ENCODE measurements at regions not wholly inside any gene's neighbourhood (a gene's known extent, or its start where the extent isn't known, plus 50 kb on each side); places are given as distances from the start of the nearest gene placed in this dataset.

- no TSS peak for BruUV-seq (replicated peaks)
- no peaks in the 10 kb centered on the region for H3K9me3 Mint-ChIP-seq (ENCODE audit: unreplicated experiment)
- DNase-seq = no peak
- H3K36me3 Mint-ChIP-seq (ENCODE audit: insufficient read depth, unreplicated experiment) = no peaks in the 10 kb centered on the region
- TF ChIP-seq CTCF (IDR thresholded peaks at IDR 0.05; ENCODE audit: insufficient read depth in 1 of 2, low read depth in 1 of 2, low read length in 1 of 2, severe bottlenecking in 1 of 2, unreplicated experiment in 1 of 2) = no peak
- H3K4me3 ChIP-seq (ENCODE audit: low read depth, low read length) = no peak overlapping the region
- H3K27ac Mint-ChIP-seq (ENCODE audit: unreplicated experiment) = no peak overlapping the region
- H3K27me3 ChIP-seq (replicated peaks; ENCODE audit: control insufficient read depth, insufficient read depth, low read length) = no peaks in the 10 kb centered on the region
- no peaks in the 10 kb centered on the region for H3K4me1 ChIP-seq
- intact Hi-C loops (cut with micrococcal nuclease; ENCODE audit: unreplicated experiment) = loop anchor here (10.0 kb wide), 1 partner anchor 251 kb away; no protein-coding TSS in a partner anchor
- H3K27me3 Mint-ChIP-seq (ENCODE audit: insufficient read depth, unreplicated experiment) = no peaks in the 10 kb centered on the region
- no peaks in the 10 kb centered on the region for H3K9me3 ChIP-seq
- ChIA-PET POLR2A (no interaction called here), CTCF (no interaction called here)
- H3K4me3 Mint-ChIP-seq (ENCODE audit: unreplicated experiment) = no peak overlapping the region
- no peaks in the 10 kb centered on the region for H3K36me3 ChIP-seq (ENCODE audit: control insufficient read depth, insufficient read depth, low read length)
- no peaks in the 10 kb centered on the region for H3K4me1 Mint-ChIP-seq (ENCODE audit: low read depth, unreplicated experiment)
Measured at GRCh38 chr3:117356091-117356705, 646.6 kb downstream of the TUSC7 start.

- CTCF ChIA-PET = no interaction called here
- no peak for TF ChIP-seq CTCF (IDR thresholded peaks at IDR 0.05; ENCODE audit: insufficient read depth in 1 of 2, low read depth in 1 of 2, low read length in 1 of 2, severe bottlenecking in 1 of 2, unreplicated experiment in 1 of 2)
- intact Hi-C loops (cut with micrococcal nuclease; ENCODE audit: unreplicated experiment) = loop anchor here (10.0 kb wide), 1 partner anchor 254 kb away; no protein-coding TSS in a partner anchor
Measured at GRCh38 chr3:117358717-117359314, 649.2 kb downstream of the TUSC7 start.

GRCh38 chr3:117366574-117366973 is 657.0 kb downstream of the TUSC7 start:
- TF ChIP-seq CTCF (IDR thresholded peaks at IDR 0.05; ENCODE audit: insufficient read depth in 1 of 2, low read depth in 1 of 2, low read length in 1 of 2, severe bottlenecking in 1 of 2, unreplicated experiment in 1 of 2) = no peak
- H3K27me3 Mint-ChIP-seq (ENCODE audit: insufficient read depth, unreplicated experiment) = peaks cover 4% of the 10 kb centered on the region
- no TSS peak for BruUV-seq (replicated peaks)
- Histone ChIP-seq H3K36me3 (ENCODE audit: control insufficient read depth, insufficient read depth, low read length) (no peaks in the 10 kb centered on the region), H3K4me3 (ENCODE audit: low read depth, low read length) (no peak overlapping the region), H3K27me3 (replicated peaks; ENCODE audit: control insufficient read depth, insufficient read depth, low read length) (no peaks in the 10 kb centered on the region), H3K4me1 (no peaks in the 10 kb centered on the region), H3K9me3 (no peaks in the 10 kb centered on the region)
- intact Hi-C loops (cut with micrococcal nuclease; ENCODE audit: unreplicated experiment) = no loop called here
- POLR2A ChIA-PET = no interaction called here
- H3K4me1 Mint-ChIP-seq (ENCODE audit: low read depth, unreplicated experiment) = no peaks in the 10 kb centered on the region
- no peak overlapping the region for H3K4me3 Mint-ChIP-seq (ENCODE audit: unreplicated experiment)
- CTCF ChIA-PET = no interaction called here
- DNase-seq = no peak
- no peaks in the 10 kb centered on the region for H3K36me3 Mint-ChIP-seq (ENCODE audit: insufficient read depth, unreplicated experiment)
- H3K9me3 Mint-ChIP-seq (ENCODE audit: unreplicated experiment) = no peaks in the 10 kb centered on the region
- no peak overlapping the region for H3K27ac Mint-ChIP-seq (ENCODE audit: unreplicated experiment)

More at GRCh38 chr3:117358717-117359314, 649.2 kb downstream of the TUSC7 start:
- no peaks in the 10 kb centered on the region for H3K27me3 ChIP-seq (replicated peaks; ENCODE audit: control insufficient read depth, insufficient read depth, low read length)
- no peaks in the 10 kb centered on the region for H3K4me1 ChIP-seq
- no peaks in the 10 kb centered on the region for H3K9me3 ChIP-seq
- no peaks in the 10 kb centered on the region for H3K36me3 Mint-ChIP-seq (ENCODE audit: insufficient read depth, unreplicated experiment)
- POLR2A ChIA-PET = no interaction called here
- no peaks in the 10 kb centered on the region for H3K4me1 Mint-ChIP-seq (ENCODE audit: low read depth, unreplicated experiment)
- no peaks in the 10 kb centered on the region for H3K9me3 Mint-ChIP-seq (ENCODE audit: unreplicated experiment)
- no peak for DNase-seq
- H3K36me3 ChIP-seq (ENCODE audit: control insufficient read depth, insufficient read depth, low read length) = no peaks in the 10 kb centered on the region
- no peaks in the 10 kb centered on the region for H3K27me3 Mint-ChIP-seq (ENCODE audit: insufficient read depth, unreplicated experiment)
- no peak overlapping the region for H3K4me3 Mint-ChIP-seq (ENCODE audit: unreplicated experiment)
- H3K27ac Mint-ChIP-seq (ENCODE audit: unreplicated experiment) = no peak overlapping the region
- BruUV-seq (replicated peaks) = no TSS peak
- no peak overlapping the region for H3K4me3 ChIP-seq (ENCODE audit: low read depth, low read length)
